Activated B cell treated with CpG ODN at 0.5 μM for 24 hours (primary cell): ENCODE measurements at regions not wholly inside any gene's neighbourhood (a gene's known extent, or its start where the extent isn't known, plus 50 kb on each side); places are given as distances from the start of the nearest gene placed in this dataset.

ENCODE experiments used
- ATAC-seq: fragments of 200-7000 bp; cut with Tn5 transposase; one replicate; pipeline ENCODE4 v1.10.0; 2021; ENCODE audit warnings: low read depth, mild to moderate bottlenecking, moderate library complexity
- CTCF ChIA-PET: fragments of 350-600 bp; sonication (Branson Sonifier 250); formaldehyde crosslinking; loops from one replicate; lab custom pipeline; 2021; ENCODE audit warnings: antibody characterized with exemption; lab: Charles Lee
- POLR2A ChIA-PET: fragments of 350-600 bp; sonication (Branson Sonifier 250); formaldehyde crosslinking; loops from one replicate; lab custom pipeline; 2021; ENCODE audit warnings: antibody characterized with exemption; lab: Charles Lee
- DNase-seq: peaks from one replicate; pipeline ENCODE4 v3.0.0; 2022
- H3K27ac Mint-ChIP-seq: one replicate; pipeline ENCODE4 v1.8.0; 2020; ENCODE audit warnings: mixed read lengths
- H3K27me3 Mint-ChIP-seq: one replicate; pipeline ENCODE4 v1.8.0; 2021; ENCODE audit warnings: mixed read lengths
- H3K36me3 Mint-ChIP-seq: one replicate; pipeline ENCODE4 v1.8.0; 2021; ENCODE audit warnings: low read depth, mixed read lengths
- H3K4me1 Mint-ChIP-seq: one replicate; pipeline ENCODE4 v1.8.0; 2021; ENCODE audit warnings: mixed read lengths
- H3K4me3 Mint-ChIP-seq: one replicate; pipeline ENCODE4 v1.8.0; 2020; ENCODE audit warnings: mild to moderate bottlenecking, mixed read lengths
- H3K9me3 Mint-ChIP-seq: one replicate; pipeline ENCODE4 v1.8.0; 2020; ENCODE audit warnings: mixed read lengths
- intact Hi-C: fragments of 100-400 bp; cut with micrococcal nuclease; formaldehyde crosslinking; loops from one replicate; pipeline ENCODE4 v1.15.1; 2024
- TF ChIP-seq, protein P1 (sequence below): fragments of 200-600 bp; IDR thresholded peaks from one replicate; pipeline ENCODE4 v1.8.0; 2022; ENCODE audit warnings: antibody characterized with exemption, mild to moderate bottlenecking

GRCh38 chr5:173443971-173444370 lies 115.8 kb upstream of the STC2 start:
- ATAC-seq (no peak), DNase-seq (no peak)
- intact Hi-C loops, result no loop called here
- TF ChIP-seq, protein P1, sequence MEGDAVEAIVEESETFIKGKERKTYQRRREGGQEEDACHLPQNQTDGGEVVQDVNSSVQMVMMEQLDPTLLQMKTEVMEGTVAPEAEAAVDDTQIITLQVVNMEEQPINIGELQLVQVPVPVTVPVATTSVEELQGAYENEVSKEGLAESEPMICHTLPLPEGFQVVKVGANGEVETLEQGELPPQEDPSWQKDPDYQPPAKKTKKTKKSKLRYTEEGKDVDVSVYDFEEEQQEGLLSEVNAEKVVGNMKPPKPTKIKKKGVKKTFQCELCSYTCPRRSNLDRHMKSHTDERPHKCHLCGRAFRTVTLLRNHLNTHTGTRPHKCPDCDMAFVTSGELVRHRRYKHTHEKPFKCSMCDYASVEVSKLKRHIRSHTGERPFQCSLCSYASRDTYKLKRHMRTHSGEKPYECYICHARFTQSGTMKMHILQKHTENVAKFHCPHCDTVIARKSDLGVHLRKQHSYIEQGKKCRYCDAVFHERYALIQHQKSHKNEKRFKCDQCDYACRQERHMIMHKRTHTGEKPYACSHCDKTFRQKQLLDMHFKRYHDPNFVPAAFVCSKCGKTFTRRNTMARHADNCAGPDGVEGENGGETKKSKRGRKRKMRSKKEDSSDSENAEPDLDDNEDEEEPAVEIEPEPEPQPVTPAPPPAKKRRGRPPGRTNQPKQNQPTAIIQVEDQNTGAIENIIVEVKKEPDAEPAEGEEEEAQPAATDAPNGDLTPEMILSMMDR, result no peak
- Mint-ChIP-seq H3K4me1 (no peaks in the 10 kb centered on the region), H3K36me3 (no peaks in the 10 kb centered on the region), H3K27ac (no peak overlapping the region), H3K27me3 (peaks cover 7% of the 10 kb centered on the region), H3K4me3 (no peak overlapping the region), H3K9me3 (no peaks in the 10 kb centered on the region)
- CTCF ChIA-PET, result no interaction called here
- POLR2A ChIA-PET, result no interaction called here

DNA sequence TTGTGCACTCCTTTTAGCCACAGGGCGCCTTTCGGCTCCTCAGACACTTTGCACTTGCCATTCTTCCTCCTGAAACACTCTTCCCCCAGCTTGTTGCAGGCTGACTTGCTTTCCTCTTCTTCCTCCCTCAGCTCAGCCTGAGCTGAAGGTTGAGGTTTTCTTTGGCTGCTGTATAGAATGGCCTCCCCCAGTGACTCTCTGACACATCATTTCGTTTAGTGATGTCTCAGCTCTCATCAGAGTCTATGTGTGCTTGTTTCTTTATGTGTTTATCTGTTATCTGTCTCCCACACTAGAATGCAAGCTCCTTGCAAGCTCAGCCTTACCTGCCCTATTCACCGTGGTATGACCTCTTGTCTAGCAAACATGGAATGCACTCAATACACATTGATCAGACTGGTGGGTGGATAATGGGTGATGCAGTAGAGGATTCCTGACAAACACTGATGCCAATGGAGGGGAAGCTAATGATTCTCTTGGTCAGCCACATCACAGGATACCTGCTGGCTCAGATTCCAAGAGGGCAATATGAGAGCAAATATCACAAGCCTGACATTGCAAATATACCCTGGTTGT lies 112.9 kb upstream of the STC2 start:
- no peaks in the 10 kb centered on the region for H3K36me3 Mint-ChIP-seq
- no peak overlapping the region for H3K27ac Mint-ChIP-seq
- TF ChIP-seq, protein P1, result no peak
- H3K9me3 Mint-ChIP-seq, result no peaks in the 10 kb centered on the region
- no peak overlapping the region for H3K4me3 Mint-ChIP-seq
- intact Hi-C loops, result no loop called here
- ATAC-seq (no peak), DNase-seq (no peak)
- no peaks in the 10 kb centered on the region for H3K4me1 Mint-ChIP-seq
- peaks cover 7% of the 10 kb centered on the region for H3K27me3 Mint-ChIP-seq
- ChIA-PET POLR2A (no interaction called here), CTCF (no interaction called here)

DNA sequence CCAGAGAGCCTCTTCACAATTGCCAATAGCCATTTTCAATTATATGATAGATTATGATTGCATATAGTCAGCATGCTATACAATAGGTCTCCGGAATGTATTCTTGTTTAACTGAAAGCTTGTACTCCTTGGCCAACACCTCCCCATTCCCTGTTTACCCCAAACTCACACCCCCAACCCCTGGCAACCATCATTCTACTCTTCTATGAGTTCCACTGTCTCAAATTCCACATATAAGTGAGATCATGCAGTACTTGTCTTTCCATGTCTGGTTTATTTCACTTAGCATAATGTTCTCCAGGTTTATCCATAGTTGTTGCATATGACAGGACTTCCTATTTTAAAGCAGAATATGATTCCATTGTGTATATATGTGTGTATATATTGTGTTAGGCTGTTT lies 110.7 kb upstream of the STC2 start:
- ChIA-PET POLR2A (no interaction called here), CTCF (no interaction called here)
- Mint-ChIP-seq H3K27me3 (peaks cover 14% of the 10 kb centered on the region), H3K4me1 (no peaks in the 10 kb centered on the region), H3K9me3 (no peaks in the 10 kb centered on the region), H3K4me3 (no peak overlapping the region), H3K27ac (no peak overlapping the region), H3K36me3 (no peaks in the 10 kb centered on the region)
- TF ChIP-seq, protein P1, result no peak
- intact Hi-C loops, result no loop called here
- ATAC-seq (no peak), DNase-seq (no peak)

DNA sequence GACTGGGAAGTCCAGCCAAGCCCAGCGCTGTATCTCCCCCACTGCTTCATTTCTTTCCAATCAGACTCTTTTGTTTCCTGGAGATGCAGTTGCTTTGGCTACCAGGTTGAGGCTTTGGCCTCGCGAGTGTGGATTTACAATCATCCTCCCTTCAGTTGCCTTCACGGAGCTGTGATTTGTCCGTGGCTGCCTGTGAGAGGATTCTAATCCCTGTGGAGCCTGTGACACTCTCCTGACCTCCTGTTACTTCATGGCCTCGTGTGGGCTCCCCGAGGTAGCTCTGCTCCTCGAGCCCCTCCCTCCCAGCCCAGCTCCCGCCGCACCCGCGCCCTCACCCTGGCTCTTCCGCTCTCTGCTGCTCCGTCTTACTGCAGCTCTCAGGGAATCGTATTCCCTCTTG lies 107.2 kb upstream of the STC2 start:
- Mint-ChIP-seq H3K27ac (no peak overlapping the region), H3K4me3 (no peak overlapping the region), H3K9me3 (no peaks in the 10 kb centered on the region), H3K36me3 (no peaks in the 10 kb centered on the region), H3K27me3 (peaks cover 12% of the 10 kb centered on the region), H3K4me1 (no peaks in the 10 kb centered on the region)
- ATAC-seq (no peak), DNase-seq (no peak)
- intact Hi-C loops, result no loop called here
- ChIA-PET POLR2A (no interaction called here), CTCF (no interaction called here)
- TF ChIP-seq, protein P1, result no peak

DNA sequence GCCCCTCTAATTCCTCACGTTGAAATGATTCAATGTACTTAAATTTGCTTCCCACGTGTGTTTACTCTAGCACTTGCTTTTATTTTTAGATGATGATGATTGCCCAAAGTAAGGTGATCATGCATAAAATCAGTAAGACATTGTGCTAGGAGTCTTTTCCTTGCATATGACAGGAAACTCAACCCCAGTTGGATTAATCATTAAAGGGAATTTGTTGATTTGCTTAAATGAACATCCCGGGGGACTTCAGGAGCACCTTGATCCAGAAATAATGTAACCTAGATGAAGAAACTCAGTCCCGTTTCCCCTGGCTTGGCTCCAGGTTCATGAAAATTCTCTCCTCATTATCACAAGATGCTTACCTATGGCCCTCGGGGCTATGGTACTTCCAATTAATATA lies 106.1 kb upstream of the STC2 start:
- no peak for ATAC-seq
- Mint-ChIP-seq H3K4me1 (no peaks in the 10 kb centered on the region), H3K27ac (no peak overlapping the region), H3K4me3 (no peak overlapping the region), H3K9me3 (no peaks in the 10 kb centered on the region), H3K36me3 (no peaks in the 10 kb centered on the region), H3K27me3 (peaks cover 12% of the 10 kb centered on the region)
- no peak for DNase-seq
- intact Hi-C loops, result no loop called here
- TF ChIP-seq, protein P1, result no peak
- POLR2A ChIA-PET, result no interaction called here
- CTCF ChIA-PET, result no interaction called here
